ENCODE measurements at regions not wholly inside any gene's neighbourhood (a gene's known extent, or its start where the extent isn't known, plus 50 kb on each side); places are given as distances from the start of the nearest gene placed in this dataset.

GRCh38 chr7:25448301-25448700 is 220.0 kb upstream of the NPVF start:
- no peak overlapping the region for H3K4me3 ChIP-seq (ENCODE audit: control insufficient read depth in 1 of 2, extremely low read depth in 1 of 2, low read length in 1 of 2)
- H3K4me1 ChIP-seq (ENCODE audit: control insufficient read depth in 1 of 2, extremely low read depth in 1 of 2, insufficient read depth in 2 of 2, low read length in 2 of 2) = no peaks in the 10 kb centered on the region
- no CpG with 5 or more reads among the region's 2 CpGs for WGBS (ENCODE audit: insufficient coverage)
- no peaks in the 10 kb centered on the region for H3K9me3 ChIP-seq
- H3K27me3 ChIP-seq (replicated peaks in 1 of 2; ENCODE audit: control insufficient read depth in 2 of 2, extremely low read depth in 1 of 2, insufficient read depth in 2 of 2, low read length in 1 of 2) = peaks cover 0 to 9% of the 10 kb centered on the region in 2 experiments
- Mint-ChIP-seq H3K27ac (no peak overlapping the region), H3K27me3 (peaks cover 0 to 3% of the 10 kb centered on the region in 2 donors), H3K9me3 (peaks cover 3 to 10% (median 5%) of the 10 kb centered on the region in 3 donors), H3K4me3 (no peak overlapping the region), H3K4me1 (no peaks in the 10 kb centered on the region), H3K36me3 (no peaks in the 10 kb centered on the region)
- H3K27ac ChIP-seq (ENCODE audit: low read length) = no peak overlapping the region
- no peaks in the 10 kb centered on the region for H3K36me3 ChIP-seq (ENCODE audit: control insufficient read depth in 2 of 2, extremely low read depth in 1 of 2, insufficient read depth in 1 of 2, low read length in 1 of 2)
- CTCF ChIA-PET = no interaction called here
- no peak for DNase-seq
- POLR2A ChIA-PET = no interaction called here
- no peak for ATAC-seq (replicated peaks in 1 of 4)

DNA sequence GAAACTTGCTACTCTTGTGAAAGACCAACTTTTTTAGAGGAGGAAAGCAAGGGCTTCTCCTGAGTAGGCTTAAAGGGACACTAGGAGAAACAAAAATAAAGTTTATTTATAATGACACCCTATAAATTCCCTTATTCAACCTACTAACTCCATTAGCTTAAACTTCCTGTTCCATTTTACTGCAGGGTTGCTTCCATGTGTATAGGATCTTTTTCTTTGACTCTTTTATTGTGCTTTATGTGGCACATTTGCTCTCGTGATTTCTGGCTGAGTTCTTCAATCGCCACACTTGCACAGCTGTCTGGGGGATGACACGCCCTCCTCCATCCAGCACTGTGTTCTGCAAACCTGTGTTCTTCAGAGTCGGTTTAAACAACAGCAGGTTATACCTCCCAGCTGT is 225.7 kb upstream of the NPVF start:
- Histone ChIP-seq H3K4me3 (ENCODE audit: control insufficient read depth in 1 of 2, extremely low read depth in 1 of 2, low read length in 1 of 2) (no peak overlapping the region), H3K9me3 (no peaks in the 10 kb centered on the region), H3K27me3 (replicated peaks in 1 of 2; ENCODE audit: control insufficient read depth in 2 of 2, extremely low read depth in 1 of 2, insufficient read depth in 2 of 2, low read length in 1 of 2) (peaks cover 0 to 3% of the 10 kb centered on the region in 2 experiments), H3K36me3 (ENCODE audit: control insufficient read depth in 2 of 2, extremely low read depth in 1 of 2, insufficient read depth in 1 of 2, low read length in 1 of 2) (no peaks in the 10 kb centered on the region), H3K27ac (ENCODE audit: low read length) (no peak overlapping the region), H3K4me1 (ENCODE audit: control insufficient read depth in 1 of 2, extremely low read depth in 1 of 2, insufficient read depth in 2 of 2, low read length in 2 of 2) (no peaks in the 10 kb centered on the region)
- no peaks in the 10 kb centered on the region for H3K9me3 Mint-ChIP-seq
- WGBS (ENCODE audit: insufficient coverage) = 71% methylated on average over 1 of the region's 4 CpGs
- H3K27me3 Mint-ChIP-seq = peaks cover 0 to 3% of the 10 kb centered on the region in 2 donors
- ChIA-PET POLR2A (interaction anchor here in 1 of 2 donors (0.7 kb wide), 1 partner anchor 12 kb away, joined by 3 read pairs; no protein-coding TSS in a partner anchor), CTCF (no interaction called here)
- ATAC-seq (replicated peaks in 1 of 4) = no peak
- H3K36me3 Mint-ChIP-seq = no peaks in the 10 kb centered on the region
- no peak overlapping the region for H3K27ac Mint-ChIP-seq
- peaks cover 0 to 7% (median 0%) of the 10 kb centered on the region in 3 donors for H3K4me1 Mint-ChIP-seq
- DNase-seq = no peak
- H3K4me3 Mint-ChIP-seq = no peak overlapping the region

GRCh38 chr7:25454562-25455041 is 226.3 kb upstream of the NPVF start:
- Histone ChIP-seq H3K27ac (ENCODE audit: low read length) (no peak overlapping the region), H3K36me3 (ENCODE audit: control insufficient read depth in 2 of 2, extremely low read depth in 1 of 2, insufficient read depth in 1 of 2, low read length in 1 of 2) (no peaks in the 10 kb centered on the region), H3K9me3 (no peaks in the 10 kb centered on the region), H3K4me3 (ENCODE audit: control insufficient read depth in 1 of 2, extremely low read depth in 1 of 2, low read length in 1 of 2) (no peak overlapping the region), H3K27me3 (replicated peaks in 1 of 2; ENCODE audit: control insufficient read depth in 2 of 2, extremely low read depth in 1 of 2, insufficient read depth in 2 of 2, low read length in 1 of 2) (peaks cover 0 to 3% of the 10 kb centered on the region in 2 experiments), H3K4me1 (ENCODE audit: control insufficient read depth in 1 of 2, extremely low read depth in 1 of 2, insufficient read depth in 2 of 2, low read length in 2 of 2) (no peaks in the 10 kb centered on the region)
- ChIA-PET POLR2A (interaction anchor here in 1 of 2 donors (0.7 kb wide), 1 partner anchor 12 kb away, joined by 3 read pairs; no protein-coding TSS in a partner anchor), CTCF (no interaction called here)
- no peak overlapping the region for H3K4me3 Mint-ChIP-seq
- H3K27ac Mint-ChIP-seq = no peak overlapping the region
- H3K9me3 Mint-ChIP-seq = no peaks in the 10 kb centered on the region
- 78% methylated on average over 9 of the region's 9 CpGs for WGBS (ENCODE audit: insufficient coverage)
- DNase-seq (no peak), ATAC-seq (replicated peaks in 1 of 4) (no peak)
- no peaks in the 10 kb centered on the region for H3K36me3 Mint-ChIP-seq
- H3K27me3 Mint-ChIP-seq = peaks cover 0 to 3% of the 10 kb centered on the region in 2 donors
- H3K4me1 Mint-ChIP-seq = peaks cover 0 to 7% (median 0%) of the 10 kb centered on the region in 3 donors

- no peaks in the 10 kb centered on the region for H3K9me3 ChIP-seq
- Mint-ChIP-seq H3K4me1 (peaks cover 0 to 7% (median 0%) of the 10 kb centered on the region in 3 donors), H3K9me3 (no peaks in the 10 kb centered on the region), H3K27me3 (peaks cover 4 to 7% of the 10 kb centered on the region in 2 donors), H3K4me3 (no peak overlapping the region), H3K27ac (no peak overlapping the region), H3K36me3 (no peaks in the 10 kb centered on the region)
- no peaks in the 10 kb centered on the region for H3K36me3 ChIP-seq (ENCODE audit: control insufficient read depth in 2 of 2, extremely low read depth in 1 of 2, insufficient read depth in 1 of 2, low read length in 1 of 2)
- no peaks in the 10 kb centered on the region for H3K4me1 ChIP-seq (ENCODE audit: control insufficient read depth in 1 of 2, extremely low read depth in 1 of 2, insufficient read depth in 2 of 2, low read length in 2 of 2)
- ATAC-seq (replicated peaks in 1 of 4) (no peak), DNase-seq (no peak)
- H3K27ac ChIP-seq (ENCODE audit: low read length) = no peak overlapping the region
- POLR2A ChIA-PET = no interaction called here
- 87% methylated on average over 7 of the region's 10 CpGs for WGBS (ENCODE audit: insufficient coverage)
- H3K27me3 ChIP-seq (replicated peaks in 1 of 2; ENCODE audit: control insufficient read depth in 2 of 2, extremely low read depth in 1 of 2, insufficient read depth in 2 of 2, low read length in 1 of 2) = peaks cover 0 to 3% of the 10 kb centered on the region in 2 experiments
- CTCF ChIA-PET = no interaction called here
- no peak overlapping the region for H3K4me3 ChIP-seq (ENCODE audit: control insufficient read depth in 1 of 2, extremely low read depth in 1 of 2, low read length in 1 of 2)
These were observed 227.5 kb upstream of the NPVF start for GRCh38 chr7:25455683-25456251.

GRCh38 chr7:25456467-25457171 is 228.3 kb upstream of the NPVF start:
- 85% methylated on average over 2 of the region's 8 CpGs for WGBS (ENCODE audit: insufficient coverage)
- no peak for ATAC-seq (replicated peaks in 1 of 4)
- Histone ChIP-seq H3K4me3 (ENCODE audit: control insufficient read depth in 1 of 2, extremely low read depth in 1 of 2, low read length in 1 of 2) (no peak overlapping the region), H3K27ac (ENCODE audit: low read length) (no peak overlapping the region), H3K27me3 (replicated peaks in 1 of 2; ENCODE audit: control insufficient read depth in 2 of 2, extremely low read depth in 1 of 2, insufficient read depth in 2 of 2, low read length in 1 of 2) (peaks cover 0 to 3% of the 10 kb centered on the region in 2 experiments), H3K36me3 (ENCODE audit: control insufficient read depth in 2 of 2, extremely low read depth in 1 of 2, insufficient read depth in 1 of 2, low read length in 1 of 2) (no peaks in the 10 kb centered on the region), H3K4me1 (ENCODE audit: control insufficient read depth in 1 of 2, extremely low read depth in 1 of 2, insufficient read depth in 2 of 2, low read length in 2 of 2) (no peaks in the 10 kb centered on the region), H3K9me3 (no peaks in the 10 kb centered on the region)
- no peaks in the 10 kb centered on the region for H3K9me3 Mint-ChIP-seq
- CTCF ChIA-PET = no interaction called here
- no peak overlapping the region for H3K27ac Mint-ChIP-seq
- no peak overlapping the region for H3K4me3 Mint-ChIP-seq
- POLR2A ChIA-PET = no interaction called here
- no peak for DNase-seq
- H3K36me3 Mint-ChIP-seq = no peaks in the 10 kb centered on the region
- peaks cover 4 to 7% of the 10 kb centered on the region in 2 donors for H3K27me3 Mint-ChIP-seq
- peaks cover 0 to 7% (median 0%) of the 10 kb centered on the region in 3 donors for H3K4me1 Mint-ChIP-seq

DNA sequence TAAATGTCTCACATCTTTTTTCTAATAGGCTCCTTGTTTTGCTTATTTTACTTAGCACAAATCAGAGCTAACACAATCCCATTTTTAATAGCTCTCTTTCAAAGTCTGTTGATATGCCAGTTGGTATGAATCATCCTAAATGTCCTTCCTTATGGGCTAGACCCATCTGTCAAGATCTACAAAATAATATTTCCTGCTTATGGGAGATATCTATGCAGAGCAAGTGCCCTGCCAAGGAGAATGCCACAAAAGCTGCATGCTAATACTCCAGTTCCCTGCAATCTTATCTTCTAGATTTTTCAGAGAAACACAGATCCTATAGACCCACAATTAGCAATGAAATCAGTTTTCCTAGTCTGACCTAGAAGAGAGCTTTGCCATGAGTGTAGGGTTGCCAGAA is 230.8 kb upstream of the NPVF start:
- peaks cover 0 to 7% (median 0%) of the 10 kb centered on the region in 3 donors for H3K4me1 Mint-ChIP-seq
- no peaks in the 10 kb centered on the region for H3K36me3 Mint-ChIP-seq
- H3K27me3 ChIP-seq (replicated peaks in 1 of 2; ENCODE audit: control insufficient read depth in 2 of 2, extremely low read depth in 1 of 2, insufficient read depth in 2 of 2, low read length in 1 of 2) = peaks cover 0 to 3% of the 10 kb centered on the region in 2 experiments
- H3K27me3 Mint-ChIP-seq = peaks cover 9 to 14% of the 10 kb centered on the region in 2 donors
- H3K9me3 ChIP-seq = no peaks in the 10 kb centered on the region
- ChIA-PET POLR2A (no interaction called here), CTCF (interaction anchor here (0.7 kb wide), 2 partner anchors 242 to 366 kb away, joined by 3 read pairs; no protein-coding TSS in a partner anchor)
- no peak overlapping the region for H3K27ac ChIP-seq (ENCODE audit: low read length)
- H3K4me1 ChIP-seq (ENCODE audit: control insufficient read depth in 1 of 2, extremely low read depth in 1 of 2, insufficient read depth in 2 of 2, low read length in 2 of 2) = no peaks in the 10 kb centered on the region
- H3K27ac Mint-ChIP-seq = no peak overlapping the region
- H3K4me3 ChIP-seq (ENCODE audit: control insufficient read depth in 1 of 2, extremely low read depth in 1 of 2, low read length in 1 of 2) = no peak overlapping the region
- no peak overlapping the region for H3K4me3 Mint-ChIP-seq
- no peak for DNase-seq
- no peaks in the 10 kb centered on the region for H3K9me3 Mint-ChIP-seq
- no peak for ATAC-seq (replicated peaks in 1 of 4)
- no peaks in the 10 kb centered on the region for H3K36me3 ChIP-seq (ENCODE audit: control insufficient read depth in 2 of 2, extremely low read depth in 1 of 2, insufficient read depth in 1 of 2, low read length in 1 of 2)
